Panc1 (cell line): ENCODE measurements at regions not wholly inside any gene's neighbourhood (a gene's known extent, or its start where the extent isn't known, plus 50 kb on each side); places are given as distances from the start of the nearest gene placed in this dataset.

Experiments used
- ATAC-seq: fragments of 200-7000 bp; cut with Tn5 transposase; 2 replicates; pipeline ENCODE4 v1.9.1; 2020; ENCODE audit warnings: mild to moderate bottlenecking, moderate library complexity
- BruUV-seq: library from RNA; stranded (reverse); fragments of 400-500 nt; replicated peaks from 2 replicates; lab custom pipeline; 2021; lab: Mats Ljungman, UMichigan
- CTCF ChIA-PET: fragments of 300-600 bp; sonication (Branson Sonifier 250); formaldehyde crosslinking; loops from one replicate; lab custom pipeline; 2022; ENCODE audit warnings: antibody characterized with exemption; lab: Charles Lee
- POLR2A ChIA-PET: fragments of 300-600 bp; sonication (Branson Sonifier 250); formaldehyde crosslinking; loops from one replicate; lab custom pipeline; 2022; ENCODE audit warnings: antibody characterized with exemption; lab: Charles Lee
- DNase-seq: peaks from one replicate; pipeline ENCODE4 v3.0.0-alpha.2; 2010; ENCODE audit warnings: low read depth, low spot score
- H3K27ac ChIP-seq: 2 replicates; pipeline ENCODE4 v1.5.1; 2011; ENCODE audit warnings: mild to moderate bottlenecking, low read length, inconsistent platforms
- H3K27me3 ChIP-seq: fragments of 200-500 bp; sonication (Bioruptor generic); 2 replicates; pipeline ENCODE4 v1.6.0; 2014; ENCODE audit warnings: low read length, inconsistent platforms; ENCODE audit not compliant: control insufficient read depth, insufficient read depth
- H3K36me3 ChIP-seq: fragments of 200-500 bp; sonication (Bioruptor generic); 2 replicates; pipeline ENCODE4 v1.5.1; 2014; ENCODE audit warnings: inconsistent platforms, mild to moderate bottlenecking, low read length, moderate library complexity; ENCODE audit not compliant: control insufficient read depth, insufficient read depth
- H3K4me1 ChIP-seq: 2 replicates; pipeline ENCODE4 v1.5.1; 2011; ENCODE audit warnings: inconsistent platforms, mild to moderate bottlenecking, low read length, moderate library complexity; ENCODE audit not compliant: control insufficient read depth, insufficient read depth
- H3K4me3 ChIP-seq, 2 experiments: 2 replicates each; pipeline ENCODE4 v1.5.1; 2011 to 2012; ENCODE audit warnings: low read depth in 2 of 2, low read length in 2 of 2, mild to moderate bottlenecking in 2 of 2, inconsistent platforms in 1 of 2, moderate library complexity in 1 of 2
- H3K9me3 ChIP-seq: fragments of 200-500 bp; sonication (Bioruptor generic); 2 replicates; pipeline ENCODE4 v1.5.1; 2014; ENCODE audit warnings: low read depth, mild to moderate bottlenecking, inconsistent platforms, low read length, moderate library complexity; ENCODE audit not compliant: control insufficient read depth, insufficient read depth
- POLR2AphosphoS5 ChIP-seq: IDR thresholded peaks from 2 replicates; pipeline ENCODE4 v1.6.1; 2012; ENCODE audit warnings: mild to moderate bottlenecking, low read depth, low read length, moderate library complexity
- SIN3A ChIP-seq: IDR thresholded peaks from 2 replicates; pipeline ENCODE4 v1.6.1; 2012; ENCODE audit warnings: low read depth, mild to moderate bottlenecking, low read length, moderate library complexity, borderline replicate concordance; ENCODE audit not compliant: insufficient read depth
- TCF7L2 ChIP-seq: IDR thresholded peaks from 2 replicates; pipeline ENCODE4 v1.6.1; 2011; ENCODE audit warnings: mild to moderate bottlenecking, low read depth, low read length, inconsistent platforms
- in situ Hi-C: cut with HindIII; loops from 2 replicates; pipeline ENCODE4 v1.10.0; 2016; ENCODE audit warnings: low sequenced_read_pairs, low pct_unique_long_range_greater_than_20kb
- intact Hi-C: fragments of 100-400 bp; cut with micrococcal nuclease; formaldehyde crosslinking; loops from one replicate; pipeline ENCODE4 v1.10.0; 2022; ENCODE audit not compliant: unreplicated experiment
- TF ChIP-seq, protein P1 (sequence below): fragments of 450-650 bp; IDR thresholded peaks from 2 replicates; pipeline ENCODE4 v1.5.1; 2017; ENCODE audit warnings: mild to moderate bottlenecking
- TF ChIP-seq, protein P2 (sequence below), 2 experiments: IDR thresholded peaks; 2 replicates each; pipeline ENCODE4 v1.6.1; 2011 to 2012; ENCODE audit warnings: low read depth in 2 of 2, control low read depth in 1 of 2, low read length in 1 of 2, mild to moderate bottlenecking in 1 of 2, moderate library complexity in 1 of 2; ENCODE audit not compliant: insufficient read depth in 1 of 2

DNA sequence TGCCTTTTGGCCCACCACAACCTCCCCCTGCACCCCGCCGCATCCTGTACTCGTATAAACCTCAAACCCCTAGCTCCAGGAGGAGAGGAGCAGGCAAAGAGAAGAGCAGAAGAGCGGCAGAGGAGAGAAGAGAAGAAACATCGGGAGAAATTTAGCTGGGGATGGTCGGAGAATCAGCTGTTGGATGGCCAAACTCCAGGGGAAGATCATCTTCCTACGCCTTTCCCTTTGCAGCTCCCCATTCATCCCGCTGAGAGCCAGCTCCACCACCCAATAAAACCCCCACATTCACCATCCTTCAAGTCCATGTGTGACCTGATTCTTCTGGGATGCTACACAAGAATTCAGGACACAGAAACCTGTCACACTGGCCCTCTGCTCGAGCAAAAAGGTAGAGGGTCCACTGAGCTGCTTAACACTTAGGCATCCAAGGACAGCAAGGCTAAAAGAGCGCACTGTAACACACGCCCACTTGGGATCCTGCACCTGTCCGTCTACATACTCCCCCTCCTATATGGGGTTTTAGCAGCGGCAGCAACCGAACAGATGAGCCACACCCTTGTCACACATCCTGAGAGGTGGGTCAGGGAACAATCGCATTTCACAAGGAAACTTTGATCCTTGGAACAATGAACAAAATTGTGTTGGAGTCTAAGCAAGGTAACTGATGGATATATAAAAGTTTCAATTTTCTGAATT, 51.6 kb upstream of the MIR17HG start:
- no peak for DNase-seq
- no peaks in the 10 kb centered on the region for H3K36me3 ChIP-seq
- ChIA-PET CTCF (no interaction called here), POLR2A (no interaction called here)
- no TSS peak for BruUV-seq
- intact Hi-C loops, result no loop called here
- H3K27me3 ChIP-seq, result no peaks in the 10 kb centered on the region
- H3K4me1 ChIP-seq, result no peaks in the 10 kb centered on the region
- no peak for ATAC-seq
- TF ChIP-seq TCF7L2 (no peak), POLR2AphosphoS5 (no peak), SIN3A (no peak)
- TF ChIP-seq, protein P1, sequence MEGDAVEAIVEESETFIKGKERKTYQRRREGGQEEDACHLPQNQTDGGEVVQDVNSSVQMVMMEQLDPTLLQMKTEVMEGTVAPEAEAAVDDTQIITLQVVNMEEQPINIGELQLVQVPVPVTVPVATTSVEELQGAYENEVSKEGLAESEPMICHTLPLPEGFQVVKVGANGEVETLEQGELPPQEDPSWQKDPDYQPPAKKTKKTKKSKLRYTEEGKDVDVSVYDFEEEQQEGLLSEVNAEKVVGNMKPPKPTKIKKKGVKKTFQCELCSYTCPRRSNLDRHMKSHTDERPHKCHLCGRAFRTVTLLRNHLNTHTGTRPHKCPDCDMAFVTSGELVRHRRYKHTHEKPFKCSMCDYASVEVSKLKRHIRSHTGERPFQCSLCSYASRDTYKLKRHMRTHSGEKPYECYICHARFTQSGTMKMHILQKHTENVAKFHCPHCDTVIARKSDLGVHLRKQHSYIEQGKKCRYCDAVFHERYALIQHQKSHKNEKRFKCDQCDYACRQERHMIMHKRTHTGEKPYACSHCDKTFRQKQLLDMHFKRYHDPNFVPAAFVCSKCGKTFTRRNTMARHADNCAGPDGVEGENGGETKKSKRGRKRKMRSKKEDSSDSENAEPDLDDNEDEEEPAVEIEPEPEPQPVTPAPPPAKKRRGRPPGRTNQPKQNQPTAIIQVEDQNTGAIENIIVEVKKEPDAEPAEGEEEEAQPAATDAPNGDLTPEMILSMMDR, result no peak
- TF ChIP-seq, protein P2, sequence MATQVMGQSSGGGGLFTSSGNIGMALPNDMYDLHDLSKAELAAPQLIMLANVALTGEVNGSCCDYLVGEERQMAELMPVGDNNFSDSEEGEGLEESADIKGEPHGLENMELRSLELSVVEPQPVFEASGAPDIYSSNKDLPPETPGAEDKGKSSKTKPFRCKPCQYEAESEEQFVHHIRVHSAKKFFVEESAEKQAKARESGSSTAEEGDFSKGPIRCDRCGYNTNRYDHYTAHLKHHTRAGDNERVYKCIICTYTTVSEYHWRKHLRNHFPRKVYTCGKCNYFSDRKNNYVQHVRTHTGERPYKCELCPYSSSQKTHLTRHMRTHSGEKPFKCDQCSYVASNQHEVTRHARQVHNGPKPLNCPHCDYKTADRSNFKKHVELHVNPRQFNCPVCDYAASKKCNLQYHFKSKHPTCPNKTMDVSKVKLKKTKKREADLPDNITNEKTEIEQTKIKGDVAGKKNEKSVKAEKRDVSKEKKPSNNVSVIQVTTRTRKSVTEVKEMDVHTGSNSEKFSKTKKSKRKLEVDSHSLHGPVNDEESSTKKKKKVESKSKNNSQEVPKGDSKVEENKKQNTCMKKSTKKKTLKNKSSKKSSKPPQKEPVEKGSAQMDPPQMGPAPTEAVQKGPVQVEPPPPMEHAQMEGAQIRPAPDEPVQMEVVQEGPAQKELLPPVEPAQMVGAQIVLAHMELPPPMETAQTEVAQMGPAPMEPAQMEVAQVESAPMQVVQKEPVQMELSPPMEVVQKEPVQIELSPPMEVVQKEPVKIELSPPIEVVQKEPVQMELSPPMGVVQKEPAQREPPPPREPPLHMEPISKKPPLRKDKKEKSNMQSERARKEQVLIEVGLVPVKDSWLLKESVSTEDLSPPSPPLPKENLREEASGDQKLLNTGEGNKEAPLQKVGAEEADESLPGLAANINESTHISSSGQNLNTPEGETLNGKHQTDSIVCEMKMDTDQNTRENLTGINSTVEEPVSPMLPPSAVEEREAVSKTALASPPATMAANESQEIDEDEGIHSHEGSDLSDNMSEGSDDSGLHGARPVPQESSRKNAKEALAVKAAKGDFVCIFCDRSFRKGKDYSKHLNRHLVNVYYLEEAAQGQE (IDR thresholded peaks at IDR 0.05; ENCODE audit: insufficient read depth in 1 of 2, low read depth in 2 of 2, low read length in 1 of 2), result no peak
- H3K4me3 ChIP-seq, result no peak overlapping the region
- in situ Hi-C loops, result no loop called here
- H3K27ac ChIP-seq, result no peak overlapping the region
- H3K9me3 ChIP-seq, result no peaks in the 10 kb centered on the region

DNA sequence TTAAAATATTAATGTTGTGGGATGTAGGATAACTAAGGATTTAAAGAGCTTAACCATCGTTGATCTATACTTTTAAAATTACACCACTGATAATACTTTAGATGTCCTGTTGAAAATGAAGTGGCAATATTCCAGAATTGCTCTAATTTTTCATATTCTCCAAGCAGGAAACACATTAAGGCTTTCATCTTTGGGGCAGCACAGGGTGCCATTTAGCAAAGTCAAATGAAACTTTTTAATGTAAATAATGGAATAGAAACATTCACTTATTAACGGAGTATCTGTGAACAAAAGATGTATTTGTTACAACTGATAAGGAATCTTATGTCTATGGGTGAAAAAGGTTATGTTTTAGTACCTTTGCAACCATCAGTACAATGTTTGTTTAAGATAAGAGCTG, 50.0 kb upstream of the MIR17HG start:
- in situ Hi-C loops, result no loop called here
- intact Hi-C loops, result no loop called here
- ATAC-seq (no peak), DNase-seq (no peak)
- Histone ChIP-seq H3K4me1 (no peaks in the 10 kb centered on the region), H3K36me3 (no peaks in the 10 kb centered on the region), H3K27me3 (no peaks in the 10 kb centered on the region), H3K9me3 (no peaks in the 10 kb centered on the region), H3K27ac (no peak overlapping the region), H3K4me3 (no peak overlapping the region)
- POLR2A ChIA-PET, result no interaction called here
- BruUV-seq, result no TSS peak
- TF ChIP-seq POLR2AphosphoS5 (no peak), TCF7L2 (no peak)
- CTCF ChIA-PET, result no interaction called here
